ENCODE measurements at regions not wholly inside any gene's neighbourhood (a gene's known extent, or its start where the extent isn't known, plus 50 kb on each side); places are given as distances from the start of the nearest gene placed in this dataset.

- no peaks in the 10 kb centered on the region for H3K36me3 ChIP-seq (replicated peaks in 1 of 2)
- no peak overlapping the region for H3K4me3 ChIP-seq
- intact Hi-C loops (cut with DNase I) = no loop called here
- WGBS, 4 donors = 50 to 57% (median 54%) methylated on average over 4 of the region's 4 CpGs
- H3K27me3 ChIP-seq = no peaks in the 10 kb centered on the region
- peaks cover 0 to 12% of the 10 kb centered on the region in 2 donors for H3K4me1 ChIP-seq (replicated peaks in 1 of 2)
- no peak overlapping the region for H3K27ac ChIP-seq
- no peak for DNase-seq
- H3K9me3 ChIP-seq (replicated peaks in 1 of 3) = no peaks in the 10 kb centered on the region
- TF ChIP-seq, protein P1, sequence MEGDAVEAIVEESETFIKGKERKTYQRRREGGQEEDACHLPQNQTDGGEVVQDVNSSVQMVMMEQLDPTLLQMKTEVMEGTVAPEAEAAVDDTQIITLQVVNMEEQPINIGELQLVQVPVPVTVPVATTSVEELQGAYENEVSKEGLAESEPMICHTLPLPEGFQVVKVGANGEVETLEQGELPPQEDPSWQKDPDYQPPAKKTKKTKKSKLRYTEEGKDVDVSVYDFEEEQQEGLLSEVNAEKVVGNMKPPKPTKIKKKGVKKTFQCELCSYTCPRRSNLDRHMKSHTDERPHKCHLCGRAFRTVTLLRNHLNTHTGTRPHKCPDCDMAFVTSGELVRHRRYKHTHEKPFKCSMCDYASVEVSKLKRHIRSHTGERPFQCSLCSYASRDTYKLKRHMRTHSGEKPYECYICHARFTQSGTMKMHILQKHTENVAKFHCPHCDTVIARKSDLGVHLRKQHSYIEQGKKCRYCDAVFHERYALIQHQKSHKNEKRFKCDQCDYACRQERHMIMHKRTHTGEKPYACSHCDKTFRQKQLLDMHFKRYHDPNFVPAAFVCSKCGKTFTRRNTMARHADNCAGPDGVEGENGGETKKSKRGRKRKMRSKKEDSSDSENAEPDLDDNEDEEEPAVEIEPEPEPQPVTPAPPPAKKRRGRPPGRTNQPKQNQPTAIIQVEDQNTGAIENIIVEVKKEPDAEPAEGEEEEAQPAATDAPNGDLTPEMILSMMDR (IDR thresholded peaks at IDR 0.05) = peak in 5 of 6 experiments; percentile 20 to 44 (median 35)
- no peak for TF ChIP-seq POLR2A (IDR thresholded peaks at IDR 0.05)
These were observed 95.1 kb downstream of the LLPH start for GRCh38 chr12:66035288-66035966.

DNA sequence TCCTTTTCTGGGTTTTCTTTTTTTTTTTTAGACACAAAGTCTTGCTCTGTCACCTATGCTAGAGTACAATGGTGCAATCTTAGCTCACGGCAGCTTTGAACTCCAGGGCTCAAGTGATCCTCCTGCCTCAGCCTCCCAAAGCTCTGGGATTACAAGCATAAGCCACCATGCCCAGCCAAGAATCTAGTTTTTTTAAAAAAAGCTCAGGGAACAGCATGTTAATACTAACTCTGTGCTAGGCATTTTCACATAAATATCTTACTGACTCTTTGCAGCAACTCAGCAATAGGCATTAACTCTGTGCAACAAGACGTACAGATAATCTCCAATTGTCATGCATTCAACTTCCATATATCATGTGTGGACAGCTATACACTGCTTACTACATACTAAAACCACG lies 97.4 kb downstream of the LLPH start:
- intact Hi-C loops (cut with DNase I) = no loop called here
- peaks cover 0 to 12% of the 10 kb centered on the region in 2 donors for H3K4me1 ChIP-seq (replicated peaks in 1 of 2)

GRCh38 chr12:66032739-66033138 lies 97.8 kb downstream of the LLPH start:
- no peaks in the 10 kb centered on the region for H3K36me3 ChIP-seq (replicated peaks in 1 of 2)
- intact Hi-C loops (cut with DNase I) = no loop called here
- no peak overlapping the region for H3K4me3 ChIP-seq
- 70 to 74% (median 71%) methylated on average over 2 of the region's 2 CpGs for WGBS, 4 donors
- no peak overlapping the region for H3K27ac ChIP-seq
- no peak for DNase-seq
- TF ChIP-seq POLR2A (IDR thresholded peaks at IDR 0.05) = no peak
- TF ChIP-seq, protein P1 (IDR thresholded peaks at IDR 0.05) = no peak
- H3K9me3 ChIP-seq (replicated peaks in 1 of 3) = no peaks in the 10 kb centered on the region
- peaks cover 0 to 12% of the 10 kb centered on the region in 2 donors for H3K4me1 ChIP-seq (replicated peaks in 1 of 2)
- no peaks in the 10 kb centered on the region for H3K27me3 ChIP-seq

More for the DNA sequence above, 97.4 kb downstream of the LLPH start:
- no peak for DNase-seq
- no peaks in the 10 kb centered on the region for H3K27me3 ChIP-seq
- no peaks in the 10 kb centered on the region for H3K9me3 ChIP-seq (replicated peaks in 1 of 3)
- H3K4me3 ChIP-seq = no peak overlapping the region
- no peaks in the 10 kb centered on the region for H3K36me3 ChIP-seq (replicated peaks in 1 of 2)
- no peak overlapping the region for H3K27ac ChIP-seq
- WGBS, 4 donors = 80 to 96% (median 88%) methylated on average over 3 of the region's 3 CpGs
- TF ChIP-seq, protein P1 (IDR thresholded peaks at IDR 0.05) = no peak
- TF ChIP-seq POLR2A (IDR thresholded peaks at IDR 0.05) = no peak

- Histone ChIP-seq H3K27ac (no peak overlapping the region), H3K27me3 (no peaks in the 10 kb centered on the region), H3K4me3 (no peak overlapping the region), H3K9me3 (replicated peaks in 1 of 3) (no peaks in the 10 kb centered on the region), H3K36me3 (replicated peaks in 1 of 2) (no peaks in the 10 kb centered on the region), H3K4me1 (replicated peaks in 1 of 2) (no peaks in the 10 kb centered on the region)
- TF ChIP-seq POLR2A (IDR thresholded peaks at IDR 0.05) = no peak
- TF ChIP-seq, protein P1 (IDR thresholded peaks at IDR 0.05) = no peak
- intact Hi-C loops (cut with DNase I) = no loop called here
- whole genome bisulfite sequencing, 4 donors = 37 to 84% (median 44%) methylated on average over 2 of the region's 2 CpGs
- DNase-seq = no peak
These were observed 100.3 kb downstream of the LLPH start for GRCh38 chr12:66030217-66030781.
